Epithelial cell of esophagus (primary cell): ENCODE measurements at regions not wholly inside any gene's neighbourhood (a gene's known extent, or its start where the extent isn't known, plus 50 kb on each side); places are given as distances from the start of the nearest gene placed in this dataset.

ENCODE experiments used
- DNase-seq: peaks from one replicate; pipeline ENCODE4 v3.0.0; 2010; ENCODE audit warnings: low read depth
- H3K4me3 ChIP-seq: 2 replicates; pipeline ENCODE4 v1.5.1; 2011; ENCODE audit warnings: mild to moderate bottlenecking, low read length, control low read depth
- CTCF ChIP-seq: IDR thresholded peaks from 2 replicates; pipeline ENCODE4 v1.5.1; 2011; ENCODE audit warnings: low read depth, mild to moderate bottlenecking, low read length, control low read depth, inconsistent platforms; ENCODE audit not compliant: insufficient read depth; ENCODE audit errors: missing control alignments

GRCh38 chr13:26983543-26984320 is 187.9 kb downstream of the USP12 start:
- H3K4me3 ChIP-seq: no peak overlapping the region
- no peak for DNase-seq
- TF ChIP-seq CTCF: no peak

- DNase-seq: no peak
- H3K4me3 ChIP-seq: no peak overlapping the region
- no peak for TF ChIP-seq CTCF
Measured at GRCh38 chr13:26980099-26981031, 191.2 kb downstream of the USP12 start.

GRCh38 chr13:26979334-26979733 is 192.3 kb downstream of the USP12 start:
- no peak overlapping the region for H3K4me3 ChIP-seq
- TF ChIP-seq CTCF: no peak
- no peak for DNase-seq

- TF ChIP-seq CTCF: no peak
- no peak overlapping the region for H3K4me3 ChIP-seq
- no peak for DNase-seq
Measured at GRCh38 chr13:26978081-26978860, 193.3 kb downstream of the USP12 start.

GRCh38 chr13:26977541-26977940 is 194.1 kb downstream of the USP12 start:
- no peak for DNase-seq
- H3K4me3 ChIP-seq: no peak overlapping the region
- TF ChIP-seq CTCF: no peak

GRCh38 chr13:26976313-26976712 is 195.3 kb downstream of the USP12 start:
- no peak overlapping the region for H3K4me3 ChIP-seq
- no peak for TF ChIP-seq CTCF
- DNase-seq: no peak
